ENCODE measurements at regions not wholly inside any gene's neighbourhood (a gene's known extent, or its start where the extent isn't known, plus 50 kb on each side); places are given as distances from the start of the nearest gene placed in this dataset.

DNA sequence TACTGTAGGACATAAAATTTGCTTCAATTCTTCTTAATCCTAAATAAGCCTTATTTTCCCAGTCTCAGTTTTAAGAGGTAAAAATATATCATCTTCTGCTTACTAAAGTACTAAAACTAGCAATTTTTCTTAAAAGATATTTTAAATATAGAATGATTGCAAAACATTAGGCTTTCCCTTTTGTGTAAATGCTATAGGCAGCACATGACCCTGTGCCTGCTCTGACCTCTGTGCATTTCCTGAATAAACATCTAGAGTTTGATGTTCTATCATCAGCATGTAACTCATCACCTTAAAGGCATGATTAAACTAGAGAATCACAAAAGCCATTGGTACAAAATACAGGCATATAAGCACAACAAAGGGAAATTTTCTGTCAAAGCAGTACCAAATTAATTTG is 422.7 kb downstream of the TFAP2B start:
- no peaks in the 10 kb centered on the region for H3K79me2 ChIP-seq (ENCODE audit: insufficient read depth, low read length)
- POLR2A ChIA-PET, result no interaction called here
- ATAC-seq (no peak), FAIRE-seq (no peak), DNase-seq (ENCODE audit: low spot score) (no peak)
- CTCF ChIA-PET (ENCODE audit: low intra/inter-chr PET ratio, low total read pairs), result no interaction called here
- no TSS peak for BruUV-seq (replicated peaks)
- no peaks in the 10 kb centered on the region for H4K20me1 ChIP-seq (ENCODE audit: insufficient read depth, low read length)
- H3K27ac ChIP-seq (ENCODE audit: extremely low read length, insufficient read depth, low read length), result no peak overlapping the region
- H3K4me1 ChIP-seq (ENCODE audit: insufficient read depth, low read length), result no peaks in the 10 kb centered on the region
- H3K9ac ChIP-seq (ENCODE audit: insufficient read depth, low read depth, low read length), result no peak overlapping the region
- no peak overlapping the region for H2AFZ ChIP-seq (ENCODE audit: low read length)
- intact Hi-C loops (cut with micrococcal nuclease; ENCODE audit: unreplicated experiment), result no loop called here
- no peaks in the 10 kb centered on the region for H3K27me3 ChIP-seq (ENCODE audit: control insufficient read depth in 1 of 2, insufficient read depth in 2 of 2, low read length in 2 of 2)
- H3K4me2 ChIP-seq (ENCODE audit: low read depth, low read length), result no peak overlapping the region
- in situ Hi-C loops (cut with HindIII; ENCODE audit: extremely low pct_ligation_motif_present, low pct_unique_long_range_greater_than_20kb), result no loop called here
- no peaks in the 10 kb centered on the region for H3K36me3 ChIP-seq (replicated peaks in 1 of 2; ENCODE audit: control insufficient read depth in 1 of 2, insufficient read depth in 2 of 2, low read length in 2 of 2)
- H3K9me3 ChIP-seq (ENCODE audit: low read length), result no peaks in the 10 kb centered on the region
- TF ChIP-seq BRD4 (CRISPR knock-in tag; IDR thresholded peaks at IDR 0.05) (no peak), NR2F2 (IDR thresholded peaks at IDR 0.05; ENCODE audit: borderline replicate concordance, low read depth) (no peak)
- TF ChIP-seq, protein P1, sequence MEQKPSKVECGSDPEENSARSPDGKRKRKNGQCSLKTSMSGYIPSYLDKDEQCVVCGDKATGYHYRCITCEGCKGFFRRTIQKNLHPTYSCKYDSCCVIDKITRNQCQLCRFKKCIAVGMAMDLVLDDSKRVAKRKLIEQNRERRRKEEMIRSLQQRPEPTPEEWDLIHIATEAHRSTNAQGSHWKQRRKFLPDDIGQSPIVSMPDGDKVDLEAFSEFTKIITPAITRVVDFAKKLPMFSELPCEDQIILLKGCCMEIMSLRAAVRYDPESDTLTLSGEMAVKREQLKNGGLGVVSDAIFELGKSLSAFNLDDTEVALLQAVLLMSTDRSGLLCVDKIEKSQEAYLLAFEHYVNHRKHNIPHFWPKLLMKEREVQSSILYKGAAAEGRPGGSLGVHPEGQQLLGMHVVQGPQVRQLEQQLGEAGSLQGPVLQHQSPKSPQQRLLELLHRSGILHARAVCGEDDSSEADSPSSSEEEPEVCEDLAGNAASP (CRISPR knock-in tag; IDR thresholded peaks at IDR 0.05; ENCODE audit: borderline replicate concordance), result no peak
- TF ChIP-seq, protein P2, sequence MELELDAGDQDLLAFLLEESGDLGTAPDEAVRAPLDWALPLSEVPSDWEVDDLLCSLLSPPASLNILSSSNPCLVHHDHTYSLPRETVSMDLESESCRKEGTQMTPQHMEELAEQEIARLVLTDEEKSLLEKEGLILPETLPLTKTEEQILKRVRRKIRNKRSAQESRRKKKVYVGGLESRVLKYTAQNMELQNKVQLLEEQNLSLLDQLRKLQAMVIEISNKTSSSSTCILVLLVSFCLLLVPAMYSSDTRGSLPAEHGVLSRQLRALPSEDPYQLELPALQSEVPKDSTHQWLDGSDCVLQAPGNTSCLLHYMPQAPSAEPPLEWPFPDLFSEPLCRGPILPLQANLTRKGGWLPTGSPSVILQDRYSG (CRISPR knock-in tag; IDR thresholded peaks at IDR 0.05), result no peak
- H3K4me3 ChIP-seq (replicated peaks in 1 of 3; ENCODE audit: insufficient read depth in 1 of 3, low read depth in 2 of 3, low read length in 3 of 3), result no peak overlapping the region

DNA sequence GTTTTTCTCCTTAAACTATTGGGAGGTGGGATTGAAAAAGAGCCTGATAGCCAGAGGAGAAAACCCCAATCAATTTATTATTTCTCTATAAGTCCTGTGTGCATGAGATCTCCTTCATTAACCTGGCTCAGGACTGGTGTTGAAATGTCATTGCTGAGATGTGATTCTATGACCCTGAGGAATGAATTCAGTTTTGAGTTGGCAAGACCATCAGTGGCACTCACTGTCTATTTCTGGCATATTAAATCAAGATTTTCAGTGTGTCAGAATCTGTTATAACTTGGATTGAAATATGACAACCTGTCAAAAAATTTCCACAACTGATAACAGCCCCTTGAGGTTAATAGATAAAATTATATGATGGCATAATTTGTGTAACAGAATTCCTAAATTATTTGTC is 431.1 kb downstream of the TFAP2B start:
- no peaks in the 10 kb centered on the region for H4K20me1 ChIP-seq (ENCODE audit: insufficient read depth, low read length)
- H3K27me3 ChIP-seq (ENCODE audit: control insufficient read depth in 1 of 2, insufficient read depth in 2 of 2, low read length in 2 of 2), result no peaks in the 10 kb centered on the region
- H3K4me1 ChIP-seq (ENCODE audit: insufficient read depth, low read length), result 0 out of 2 replicates have a peak, but pooled peaks cover 6% of the 10 kb centered on the region
- intact Hi-C loops (cut with micrococcal nuclease; ENCODE audit: unreplicated experiment) (loop anchor here (1.0 kb wide), 1 partner anchor 385 kb away; no protein-coding TSS in a partner anchor), in situ Hi-C loops (cut with HindIII; ENCODE audit: extremely low pct_ligation_motif_present, low pct_unique_long_range_greater_than_20kb) (no loop called here)
- FAIRE-seq (no peak), DNase-seq (ENCODE audit: low spot score) (no peak), ATAC-seq (no peak)
- POLR2A ChIA-PET, result no interaction called here
- H2AFZ ChIP-seq (ENCODE audit: low read length), result no peak overlapping the region
- H3K9me3 ChIP-seq (ENCODE audit: low read length), result no peaks in the 10 kb centered on the region
- no peak overlapping the region for H3K4me3 ChIP-seq (replicated peaks in 1 of 3; ENCODE audit: insufficient read depth in 1 of 3, low read depth in 2 of 3, low read length in 3 of 3)
- no peak overlapping the region for H3K27ac ChIP-seq (ENCODE audit: extremely low read length, insufficient read depth, low read length)
- no TSS peak for BruUV-seq (replicated peaks)
- no peak overlapping the region for H3K9ac ChIP-seq (ENCODE audit: insufficient read depth, low read depth, low read length)
- no peak overlapping the region for H3K4me2 ChIP-seq (ENCODE audit: low read depth, low read length)
- no peaks in the 10 kb centered on the region for H3K79me2 ChIP-seq (ENCODE audit: insufficient read depth, low read length)
- CTCF ChIA-PET (ENCODE audit: low intra/inter-chr PET ratio, low total read pairs), result no interaction called here
- no peaks in the 10 kb centered on the region for H3K36me3 ChIP-seq (replicated peaks in 1 of 2; ENCODE audit: control insufficient read depth in 1 of 2, insufficient read depth in 2 of 2, low read length in 2 of 2)
- TF ChIP-seq, protein P3, sequence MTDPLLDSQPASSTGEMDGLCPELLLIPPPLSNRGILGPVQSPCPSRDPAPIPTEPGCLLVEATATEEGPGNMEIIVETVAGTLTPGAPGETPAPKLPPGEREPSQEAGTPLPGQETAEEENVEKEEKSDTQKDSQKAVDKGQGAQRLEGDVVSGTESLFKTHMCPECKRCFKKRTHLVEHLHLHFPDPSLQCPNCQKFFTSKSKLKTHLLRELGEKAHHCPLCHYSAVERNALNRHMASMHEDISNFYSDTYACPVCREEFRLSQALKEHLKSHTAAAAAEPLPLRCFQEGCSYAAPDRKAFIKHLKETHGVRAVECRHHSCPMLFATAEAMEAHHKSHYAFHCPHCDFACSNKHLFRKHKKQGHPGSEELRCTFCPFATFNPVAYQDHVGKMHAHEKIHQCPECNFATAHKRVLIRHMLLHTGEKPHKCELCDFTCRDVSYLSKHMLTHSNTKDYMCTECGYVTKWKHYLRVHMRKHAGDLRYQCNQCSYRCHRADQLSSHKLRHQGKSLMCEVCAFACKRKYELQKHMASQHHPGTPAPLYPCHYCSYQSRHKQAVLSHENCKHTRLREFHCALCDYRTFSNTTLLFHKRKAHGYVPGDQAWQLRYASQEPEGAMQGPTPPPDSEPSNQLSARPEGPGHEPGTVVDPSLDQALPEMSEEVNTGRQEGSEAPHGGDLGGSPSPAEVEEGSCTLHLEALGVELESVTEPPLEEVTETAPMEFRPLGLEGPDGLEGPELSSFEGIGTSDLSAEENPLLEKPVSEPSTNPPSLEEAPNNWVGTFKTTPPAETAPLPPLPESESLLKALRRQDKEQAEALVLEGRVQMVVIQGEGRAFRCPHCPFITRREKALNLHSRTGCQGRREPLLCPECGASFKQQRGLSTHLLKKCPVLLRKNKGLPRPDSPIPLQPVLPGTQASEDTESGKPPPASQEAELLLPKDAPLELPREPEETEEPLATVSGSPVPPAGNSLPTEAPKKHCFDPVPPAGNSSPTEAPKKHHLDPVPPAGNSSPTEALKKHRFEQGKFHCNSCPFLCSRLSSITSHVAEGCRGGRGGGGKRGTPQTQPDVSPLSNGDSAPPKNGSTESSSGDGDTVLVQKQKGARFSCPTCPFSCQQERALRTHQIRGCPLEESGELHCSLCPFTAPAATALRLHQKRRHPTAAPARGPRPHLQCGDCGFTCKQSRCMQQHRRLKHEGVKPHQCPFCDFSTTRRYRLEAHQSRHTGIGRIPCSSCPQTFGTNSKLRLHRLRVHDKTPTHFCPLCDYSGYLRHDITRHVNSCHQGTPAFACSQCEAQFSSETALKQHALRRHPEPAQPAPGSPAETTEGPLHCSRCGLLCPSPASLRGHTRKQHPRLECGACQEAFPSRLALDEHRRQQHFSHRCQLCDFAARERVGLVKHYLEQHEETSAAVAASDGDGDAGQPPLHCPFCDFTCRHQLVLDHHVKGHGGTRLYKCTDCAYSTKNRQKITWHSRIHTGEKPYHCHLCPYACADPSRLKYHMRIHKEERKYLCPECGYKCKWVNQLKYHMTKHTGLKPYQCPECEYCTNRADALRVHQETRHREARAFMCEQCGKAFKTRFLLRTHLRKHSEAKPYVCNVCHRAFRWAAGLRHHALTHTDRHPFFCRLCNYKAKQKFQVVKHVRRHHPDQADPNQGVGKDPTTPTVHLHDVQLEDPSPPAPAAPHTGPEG (CRISPR knock-in tag; IDR thresholded peaks at IDR 0.05), result no peak
- TF ChIP-seq HNF4A (CRISPR knock-in tag; IDR thresholded peaks at IDR 0.05) (no peak), KDM4B (CRISPR knock-in tag; IDR thresholded peaks at IDR 0.05) (no peak)
